ENCODE measurements at regions not wholly inside any gene's neighbourhood (a gene's known extent, or its start where the extent isn't known, plus 50 kb on each side); places are given as distances from the start of the nearest gene placed in this dataset.

- DNase-seq, result no peak
- in situ Hi-C loops (cut with HindIII; ENCODE audit: low pct_ligation_motif_present, low pct_unique_long_range_greater_than_20kb, low sequenced_read_pairs), result no loop called here
Measured at GRCh38 chr4:108567831-108568230, 52.5 kb upstream of the RPL34 start.

- DNase-seq, result no peak
- in situ Hi-C loops (cut with HindIII; ENCODE audit: low pct_ligation_motif_present, low pct_unique_long_range_greater_than_20kb, low sequenced_read_pairs), result no loop called here
Measured at GRCh38 chr4:108561116-108561515, 59.3 kb upstream of the RPL34 start.

GRCh38 chr4:108560616-108561015, 59.8 kb upstream of the RPL34 start:
- in situ Hi-C loops (cut with HindIII; ENCODE audit: low pct_ligation_motif_present, low pct_unique_long_range_greater_than_20kb, low sequenced_read_pairs), result no loop called here
- no peak for DNase-seq

GRCh38 chr4:108559911-108560310, 60.5 kb upstream of the RPL34 start:
- no peak for DNase-seq
- in situ Hi-C loops (cut with HindIII; ENCODE audit: low pct_ligation_motif_present, low pct_unique_long_range_greater_than_20kb, low sequenced_read_pairs), result no loop called here

GRCh38 chr4:108559068-108559793, 61.1 kb upstream of the RPL34 start:
- in situ Hi-C loops (cut with HindIII; ENCODE audit: low pct_ligation_motif_present, low pct_unique_long_range_greater_than_20kb, low sequenced_read_pairs), result no loop called here
- DNase-seq, result no peak

- in situ Hi-C loops (cut with HindIII; ENCODE audit: low pct_ligation_motif_present, low pct_unique_long_range_greater_than_20kb, low sequenced_read_pairs), result no loop called here
Measured at GRCh38 chr4:108556588-108557200, 63.7 kb upstream of the RPL34 start.

GRCh38 chr4:108556166-108556565, 64.2 kb upstream of the RPL34 start:
- in situ Hi-C loops (cut with HindIII; ENCODE audit: low pct_ligation_motif_present, low pct_unique_long_range_greater_than_20kb, low sequenced_read_pairs), result no loop called here
- no peak for DNase-seq

More at GRCh38 chr4:108556588-108557200, 63.7 kb upstream of the RPL34 start:
- no peak for DNase-seq

- in situ Hi-C loops (cut with HindIII; ENCODE audit: low pct_ligation_motif_present, low pct_unique_long_range_greater_than_20kb, low sequenced_read_pairs), result no loop called here
- no peak for DNase-seq
Measured at GRCh38 chr4:108555701-108556100, 64.7 kb upstream of the RPL34 start.

GRCh38 chr4:108547682-108548081, 72.7 kb upstream of the RPL34 start:
- in situ Hi-C loops (cut with HindIII; ENCODE audit: low pct_ligation_motif_present, low pct_unique_long_range_greater_than_20kb, low sequenced_read_pairs), result no loop called here
- DNase-seq, result no peak

GRCh38 chr4:108546728-108547127, 73.6 kb upstream of the RPL34 start:
- in situ Hi-C loops (cut with HindIII; ENCODE audit: low pct_ligation_motif_present, low pct_unique_long_range_greater_than_20kb, low sequenced_read_pairs), result no loop called here
- DNase-seq, result no peak

GRCh38 chr4:108544481-108544880, 75.9 kb upstream of the RPL34 start:
- DNase-seq, result no peak
- in situ Hi-C loops (cut with HindIII; ENCODE audit: low pct_ligation_motif_present, low pct_unique_long_range_greater_than_20kb, low sequenced_read_pairs), result no loop called here

GRCh38 chr4:108543359-108543968, 76.9 kb upstream of the RPL34 start:
- no peak for DNase-seq

GRCh38 chr4:108540536-108540935, 79.8 kb upstream of the RPL34 start:
- DNase-seq, result no peak
- in situ Hi-C loops (cut with HindIII; ENCODE audit: low pct_ligation_motif_present, low pct_unique_long_range_greater_than_20kb, low sequenced_read_pairs), result no loop called here

More at GRCh38 chr4:108543359-108543968, 76.9 kb upstream of the RPL34 start:
- in situ Hi-C loops (cut with HindIII; ENCODE audit: low pct_ligation_motif_present, low pct_unique_long_range_greater_than_20kb, low sequenced_read_pairs), result no loop called here

- DNase-seq, result no peak
- in situ Hi-C loops (cut with HindIII; ENCODE audit: low pct_ligation_motif_present, low pct_unique_long_range_greater_than_20kb, low sequenced_read_pairs), result no loop called here
Measured at GRCh38 chr4:108536577-108536976, 83.8 kb upstream of the RPL34 start.

- in situ Hi-C loops (cut with HindIII; ENCODE audit: low pct_ligation_motif_present, low pct_unique_long_range_greater_than_20kb, low sequenced_read_pairs), result no loop called here
- no peak for DNase-seq
Measured at GRCh38 chr4:108535757-108536156, 84.6 kb upstream of the RPL34 start.

- in situ Hi-C loops (cut with HindIII; ENCODE audit: low pct_ligation_motif_present, low pct_unique_long_range_greater_than_20kb, low sequenced_read_pairs), result no loop called here
Measured at GRCh38 chr4:108533876-108534275, 86.5 kb upstream of the RPL34 start.

GRCh38 chr4:108533245-108533844, 87.0 kb upstream of the RPL34 start:
- in situ Hi-C loops (cut with HindIII; ENCODE audit: low pct_ligation_motif_present, low pct_unique_long_range_greater_than_20kb, low sequenced_read_pairs), result no loop called here
- no peak for DNase-seq

More at GRCh38 chr4:108533876-108534275, 86.5 kb upstream of the RPL34 start:
- no peak for DNase-seq

GRCh38 chr4:108532738-108533137, 87.6 kb upstream of the RPL34 start:
- in situ Hi-C loops (cut with HindIII; ENCODE audit: low pct_ligation_motif_present, low pct_unique_long_range_greater_than_20kb, low sequenced_read_pairs), result no loop called here
- no peak for DNase-seq

- in situ Hi-C loops (cut with HindIII; ENCODE audit: low pct_ligation_motif_present, low pct_unique_long_range_greater_than_20kb, low sequenced_read_pairs), result no loop called here
- DNase-seq, result no peak
Measured at GRCh38 chr4:108532187-108532586, 88.2 kb upstream of the RPL34 start.

Measured in ACHN (cell line).